ENCODE measurements at regions not wholly inside any gene's neighbourhood (a gene's known extent, or its start where the extent isn't known, plus 50 kb on each side); places are given as distances from the start of the nearest gene placed in this dataset.
A peak's percentile ranks its signal among the peaks of the same experiment; 100 is the strongest.

- no peak for DNase-seq (ENCODE audit: low spot score)
These were observed 67.1 kb upstream of the SPIN2A start for GRCh38 chrX:57204306-57204705.

- DNase-seq (ENCODE audit: low spot score): no peak
These were observed 74.6 kb upstream of the FAAH2 start for GRCh38 chrX:57211906-57212305.

GRCh38 chrX:57227691-57228090 lies 58.8 kb upstream of the FAAH2 start:
- peak; percentile 10 for DNase-seq (ENCODE audit: low spot score)

GRCh38 chrX:57232658-57233360 lies 53.7 kb upstream of the FAAH2 start:
- DNase-seq (ENCODE audit: low spot score): no peak

All from HT-29 (cell line).